HFFc6 (cell line): ENCODE measurements at regions not wholly inside any gene's neighbourhood (a gene's known extent, or its start where the extent isn't known, plus 50 kb on each side); places are given as distances from the start of the nearest gene placed in this dataset.
A peak's percentile ranks its signal among the peaks of the same experiment; 100 is the strongest.

ENCODE experiments used
- DNase-seq: peaks from one replicate; pipeline ENCODE4 v3.0.0-alpha.2; 2018
- H3K27ac Mint-ChIP-seq: 2 replicates; pipeline ENCODE4 v1.8.0; 2020; ENCODE audit warnings: mild to moderate bottlenecking, mixed read lengths
- H3K27me3 Mint-ChIP-seq: 2 replicates; pipeline ENCODE4 v1.8.0; 2021; ENCODE audit warnings: mild to moderate bottlenecking, moderate library complexity, mixed read lengths; ENCODE audit not compliant: insufficient read depth
- H3K36me3 Mint-ChIP-seq: 2 replicates; pipeline ENCODE4 v1.8.0; 2021; ENCODE audit warnings: low read depth, mixed read lengths
- H3K4me1 Mint-ChIP-seq: 2 replicates; pipeline ENCODE4 v1.8.0; 2020; ENCODE audit warnings: low read depth, mixed read lengths
- H3K4me3 Mint-ChIP-seq: 2 replicates; pipeline ENCODE4 v1.8.0; 2020; ENCODE audit warnings: mild to moderate bottlenecking, moderate library complexity, mixed read lengths
- H3K9me3 Mint-ChIP-seq: 2 replicates; pipeline ENCODE4 v1.8.0; 2020; ENCODE audit warnings: mild to moderate bottlenecking, mixed read lengths
- CTCF ChIP-seq: fragments of 200-600 bp; sonication (generic); IDR thresholded peaks from 2 replicates; pipeline ENCODE4 v1.5.0; 2021; ENCODE audit warnings: antibody characterized with exemption, mild to moderate bottlenecking

- no peaks in the 10 kb centered on the region for H3K9me3 Mint-ChIP-seq
- H3K27ac Mint-ChIP-seq: peak overlapping the region; percentile 35; the same call in 1 of the 2 replicates
- no peaks in the 10 kb centered on the region for H3K27me3 Mint-ChIP-seq
- peak overlapping the region; percentile 41; the same call in 1 of the 2 replicates for H3K4me3 Mint-ChIP-seq
- no peaks in the 10 kb centered on the region for H3K36me3 Mint-ChIP-seq
- peaks cover 14% of the 10 kb centered on the region for H3K4me1 Mint-ChIP-seq
- no peak for DNase-seq
- no peak for TF ChIP-seq CTCF
These were observed 166.6 kb upstream of the TANK start for GRCh38 chr2:160993654-160994061.

GRCh38 chr2:160994141-160995002 is 165.9 kb upstream of the TANK start:
- no peaks in the 10 kb centered on the region for H3K9me3 Mint-ChIP-seq
- H3K27ac Mint-ChIP-seq: peak overlapping the region; percentile 35; the same call in 1 of the 2 replicates
- H3K36me3 Mint-ChIP-seq: no peaks in the 10 kb centered on the region
- H3K27me3 Mint-ChIP-seq: no peaks in the 10 kb centered on the region
- H3K4me1 Mint-ChIP-seq: peaks cover 14% of the 10 kb centered on the region
- peak; percentile 96 for TF ChIP-seq CTCF
- peak; percentile 91 for DNase-seq
- peak overlapping the region; percentile 41 for H3K4me3 Mint-ChIP-seq

- Mint-ChIP-seq H3K27me3 (no peaks in the 10 kb centered on the region; the same call in 1 of the 2 replicates), H3K4me3 (no peak overlapping the region), H3K27ac (no peak overlapping the region), H3K9me3 (no peaks in the 10 kb centered on the region), H3K4me1 (peaks cover 14% of the 10 kb centered on the region), H3K36me3 (no peaks in the 10 kb centered on the region)
- DNase-seq: no peak
- TF ChIP-seq CTCF: no peak
These were observed 163.6 kb upstream of the TANK start for GRCh38 chr2:160996584-160996983.

GRCh38 chr2:161004379-161004778 is 155.8 kb upstream of the TANK start:
- peaks cover 8% of the 10 kb centered on the region for H3K4me1 Mint-ChIP-seq

GRCh38 chr2:161005170-161005569 is 155.1 kb upstream of the TANK start:
- Mint-ChIP-seq H3K4me1 (peaks cover 8% of the 10 kb centered on the region), H3K4me3 (no peak overlapping the region), H3K27me3 (peaks cover 7% of the 10 kb centered on the region), H3K9me3 (no peaks in the 10 kb centered on the region), H3K27ac (no peak overlapping the region), H3K36me3 (no peaks in the 10 kb centered on the region)
- DNase-seq: no peak
- TF ChIP-seq CTCF: no peak

More at GRCh38 chr2:161004379-161004778, 155.8 kb upstream of the TANK start:
- Mint-ChIP-seq H3K9me3 (no peaks in the 10 kb centered on the region), H3K4me3 (no peak overlapping the region), H3K36me3 (no peaks in the 10 kb centered on the region), H3K27ac (no peak overlapping the region), H3K27me3 (peaks cover 7% of the 10 kb centered on the region)
- DNase-seq: no peak
- peak; percentile 80 for TF ChIP-seq CTCF
